OCI-LY1 (cell line): ENCODE measurements at regions not wholly inside any gene's neighbourhood (a gene's known extent, or its start where the extent isn't known, plus 50 kb on each side); places are given as distances from the start of the nearest gene placed in this dataset.

ENCODE experiments used
- CTCF ChIP-seq: fragments of 200-600 bp; sonication (generic), shearing (Covaris generic); IDR thresholded peaks from 2 replicates; pipeline ENCODE4 v1.5.1; 2017; ENCODE audit warnings: mild to moderate bottlenecking, antibody characterized with exemption, low read length, moderate library complexity, mixed read lengths
- EZH2 ChIP-seq: fragments of 200-600 bp; sonication (generic), shearing (Covaris generic); IDR thresholded peaks from 2 replicates; pipeline ENCODE4 v1.8.0; 2017; ENCODE audit warnings: borderline replicate concordance, mixed run types, mild to moderate bottlenecking, antibody characterized with exemption, low read length, moderate library complexity, mixed read lengths

- TF ChIP-seq CTCF (no peak), EZH2 (no peak)
These were observed 52.2 kb upstream of the C10orf90 start for GRCh38 chr10:126722726-126723125.
